K562 (cell line): ENCODE measurements at regions not wholly inside any gene's neighbourhood (a gene's known extent, or its start where the extent isn't known, plus 50 kb on each side); places are given as distances from the start of the nearest gene placed in this dataset.

ENCODE experiments used
- ATAC-seq: fragments of 200-7000 bp; cut with Tn5 transposase; 3 replicates; pipeline ENCODE4 v1.9.1; 2020; ENCODE audit warnings: moderate library complexity
- BruUV-seq: library from RNA; stranded (reverse); fragments of 400-500 nt; replicated peaks from 2 replicates; lab custom pipeline; 2021; lab: Mats Ljungman, UMichigan
- CTCF ChIA-PET: fragments of 300-600 bp; formaldehyde crosslinking; extraction: SDS; loops from one replicate; lab custom pipeline; 2021; ENCODE audit warnings: low intra/inter-chr PET ratio; lab: Yijun Ruan, JAX
- POLR2A ChIA-PET: fragments of 300-600, 350-650 bp; sonication (Branson Sonifier 250); formaldehyde crosslinking; extraction: SDS; loops from one replicate; lab custom pipeline; 2021; ENCODE audit warnings: antibody characterized with exemption, inconsistent platforms; lab: Yijun Ruan, JAX
- DNase-seq, 4 experiments: peaks; one replicate each; pipeline versions ENCODE4 v3.0.0 to v3.0.0-alpha.2; 2011 to 2018; ENCODE audit warnings: low spot score in 3 of 4, mixed read lengths in 3 of 4; ENCODE audit errors: extremely low read depth in 1 of 4
- FAIRE-seq: peaks from 2 replicates; lab custom pipeline; 2011; peaks lifted over from hg19 to GRCh38; lab: Jason Lieb, UNC
- H2AFZ ChIP-seq: 2 replicates; pipeline ENCODE4 v1.6.0; 2011; ENCODE audit warnings: low read depth, low read length, control low read depth, inconsistent platforms
- H3K27ac ChIP-seq: fragments of 200-600 bp; 3 replicates; pipeline ENCODE4 v1.8.0; 2011; ENCODE audit warnings: low read depth, mild to moderate bottlenecking, control low read depth, inconsistent platforms, low read length, moderate library complexity, mixed read lengths; ENCODE audit errors: extremely low read depth
- H3K27me3 ChIP-seq, 2 experiments: fragments of 300-600 bp in 1 of 2; 2 replicates in 1 of 2; 3 replicates in 1 of 2; pipeline versions ENCODE4 v1.6.0 to v1.8.0; 2011; ENCODE audit warnings: inconsistent platforms in 2 of 2, low read length in 2 of 2, mild to moderate bottlenecking in 1 of 2, mixed read lengths in 1 of 2, moderate library complexity in 1 of 2; ENCODE audit not compliant: control insufficient read depth in 2 of 2, insufficient read depth in 2 of 2
- H3K36me3 ChIP-seq: fragments of 300-600 bp; 3 replicates; pipeline ENCODE4 v1.8.0; 2011; ENCODE audit warnings: mild to moderate bottlenecking, low read length, inconsistent platforms; ENCODE audit not compliant: control insufficient read depth, insufficient read depth
- H3K4me1 ChIP-seq, 2 experiments: fragments of 200-600 bp in 1 of 2; replicated peaks in 1 of 2; 2 replicates in 1 of 2; 3 replicates in 1 of 2; pipeline versions ENCODE4 v1.5.1 to v1.8.0; 2011; ENCODE audit warnings: inconsistent platforms in 2 of 2, low read length in 2 of 2, mild to moderate bottlenecking in 1 of 2, mixed read lengths in 1 of 2, moderate library complexity in 1 of 2; ENCODE audit not compliant: control insufficient read depth in 2 of 2, insufficient read depth in 2 of 2
- H3K4me2 ChIP-seq: 2 replicates; pipeline ENCODE4 v1.6.1; 2011; ENCODE audit warnings: low read length, control low read depth, inconsistent platforms, mixed read lengths; ENCODE audit not compliant: insufficient read depth
- H3K4me3 ChIP-seq: fragments of 200-600 bp; sonication (generic), shearing (Covaris generic); 2 replicates; pipeline ENCODE4 v1.5.1; 2016; ENCODE audit warnings: control low read depth, inconsistent platforms
- H3K79me2 ChIP-seq: fragments of 200-600 bp; 3 replicates; pipeline ENCODE4 v1.8.0; 2011; ENCODE audit warnings: low read length, inconsistent platforms; ENCODE audit not compliant: control insufficient read depth, insufficient read depth
- H3K9ac ChIP-seq, 2 experiments: 2 replicates each; pipeline versions ENCODE4 v1.6.0 to v1.6.1; 2011; ENCODE audit warnings: low read depth in 2 of 2, low read length in 2 of 2, control low read depth in 1 of 2, inconsistent platforms in 1 of 2, mild to moderate bottlenecking in 1 of 2, mixed read lengths in 1 of 2; ENCODE audit not compliant: insufficient read depth in 1 of 2
- H3K9me1 ChIP-seq: one replicate; pipeline ENCODE4 v1.6.0; 2011; ENCODE audit warnings: inconsistent platforms, mild to moderate bottlenecking, low read length, moderate library complexity; ENCODE audit not compliant: control insufficient read depth, insufficient read depth
- H3K9me3 ChIP-seq: replicated peaks from 2 replicates; pipeline ENCODE4 v1.5.1; 2011; ENCODE audit warnings: low read depth, low read length, inconsistent platforms; ENCODE audit not compliant: control insufficient read depth, insufficient read depth
- H4K20me1 ChIP-seq: replicated peaks from 2 replicates; pipeline ENCODE4 v1.6.1; 2011; ENCODE audit warnings: low read length, inconsistent platforms, mixed read lengths; ENCODE audit not compliant: control insufficient read depth, insufficient read depth
- FOSL1 ChIP-seq: fragments of 200-800 bp; sonication (Bioruptor generic); conservative IDR thresholded peaks from 2 replicates; pipeline ENCODE4 v1.6.1; 2016; ENCODE audit warnings: missing genetic modification characterization, missing compliant biosample characterization
- FOXA1 ChIP-seq: fragments of 450-650 bp; IDR thresholded peaks from 2 replicates; pipeline ENCODE4 v1.6.1; 2016; ENCODE audit warnings: mild to moderate bottlenecking, borderline replicate concordance
- HDAC3 ChIP-seq: fragments of 450-650 bp; IDR thresholded peaks from 2 replicates; pipeline ENCODE4 v1.6.1; 2018; ENCODE audit warnings: borderline replicate concordance, mild to moderate bottlenecking, moderate library complexity; ENCODE audit not compliant: partially characterized antibody
- KDM4B ChIP-seq, 2 experiments: fragments of 450-650 bp in 1 of 2; sonication (generic) in 1 of 2; IDR thresholded peaks; 2 replicates each; pipeline ENCODE4 v1.6.1; 2016 to 2017; ENCODE audit warnings: borderline replicate concordance in 2 of 2, antibody characterized with exemption in 1 of 2, low read depth in 1 of 2, mild to moderate bottlenecking in 1 of 2
- KLF1 ChIP-seq: fragments of 450-650 bp; IDR thresholded peaks from 2 replicates; pipeline ENCODE4 v1.6.1; 2016; ENCODE audit warnings: missing genetic modification characterization, missing compliant biosample characterization
- L3MBTL2 ChIP-seq: fragments of 450-650 bp; IDR thresholded peaks from 2 replicates; pipeline ENCODE4 v1.6.1; 2016; ENCODE audit warnings: mild to moderate bottlenecking, moderate library complexity
- NEUROD1 ChIP-seq: fragments of 150-350 bp; IDR thresholded peaks from 2 replicates; pipeline ENCODE4 v1.6.1; 2014; ENCODE audit warnings: borderline replicate concordance, low read length, low read depth; ENCODE audit not compliant: partially characterized antibody
- PRMT5 ChIP-seq: sonication (generic); formaldehyde crosslinking; IDR thresholded peaks from 2 replicates; pipeline ENCODE4 v1.5.0; 2020; ENCODE audit warnings: missing genetic modification reagents
- RCOR1 ChIP-seq, 2 experiments: IDR thresholded peaks; 2 replicates each; pipeline ENCODE4 v1.6.1; 2012; ENCODE audit warnings: low read depth in 2 of 2, low read length in 2 of 2, borderline replicate concordance in 1 of 2, improper control_type of control experiment in 1 of 2
- XRCC5 ChIP-seq: fragments of 200-400 bp; formaldehyde crosslinking; IDR thresholded peaks from 2 replicates; pipeline ENCODE4 v1.6.1; 2017; ENCODE audit warnings: low read depth, mild to moderate bottlenecking, low read length
- ZBTB8A ChIP-seq: fragments of 450-650 bp; IDR thresholded peaks from 2 replicates; pipeline ENCODE4 v1.6.1; 2018; ENCODE audit warnings: mild to moderate bottlenecking, moderate library complexity; ENCODE audit not compliant: partially characterized antibody
- WGBS: fragments of 100-300 bp; shearing (Covaris generic); methylation state at CpG from one replicate; pipeline ENCODE4 v1.1.6; 2016; ENCODE audit warnings: low coverage, mixed read lengths; ENCODE audit not compliant: insufficient coverage; ENCODE audit errors: missing lambda C conversion rate; 5-methylcytosine and 5-hydroxymethylcytosine counted together
- in situ Hi-C: fragments of 300-500 bp; cut with MboI; formaldehyde crosslinking; loops from 4 replicates; pipeline ENCODE4 v1.15.0; 2018; ENCODE audit warnings: inconsistent platforms, mixed read lengths
- intact Hi-C: fragments of 100-400 bp; cut with micrococcal nuclease; formaldehyde crosslinking; loops from 2 replicates; pipeline ENCODE4 v1.14.2; 2022
- TF ChIP-seq, protein P1 (sequence below): fragments of 200-800 bp; sonication (Bioruptor generic); IDR thresholded peaks from 2 replicates; pipeline ENCODE4 v1.6.1; 2017; ENCODE audit warnings: missing genetic modification characterization, missing compliant biosample characterization
- TF ChIP-seq, protein P2 (sequence below): IDR thresholded peaks from 2 replicates; pipeline ENCODE4 v1.6.1; 2011; ENCODE audit warnings: borderline replicate concordance, low read depth, mild to moderate bottlenecking, moderate library complexity, low read length; ENCODE audit not compliant: insufficient read depth, poor library complexity, severe bottlenecking
- TF ChIP-seq, protein P3 (sequence below): fragments of 250-450 bp; sonication (Bioruptor Pico); IDR thresholded peaks from 2 replicates; pipeline ENCODE4 v1.5.0; 2021; ENCODE audit warnings: mild to moderate bottlenecking, moderate library complexity
- TF ChIP-seq, protein P4 (sequence below): sonication (generic); formaldehyde crosslinking; IDR thresholded peaks from 2 replicates; pipeline ENCODE4 v1.8.0; 2022; ENCODE audit warnings: missing genetic modification reagents, mild to moderate bottlenecking, borderline replicate concordance

DNA sequence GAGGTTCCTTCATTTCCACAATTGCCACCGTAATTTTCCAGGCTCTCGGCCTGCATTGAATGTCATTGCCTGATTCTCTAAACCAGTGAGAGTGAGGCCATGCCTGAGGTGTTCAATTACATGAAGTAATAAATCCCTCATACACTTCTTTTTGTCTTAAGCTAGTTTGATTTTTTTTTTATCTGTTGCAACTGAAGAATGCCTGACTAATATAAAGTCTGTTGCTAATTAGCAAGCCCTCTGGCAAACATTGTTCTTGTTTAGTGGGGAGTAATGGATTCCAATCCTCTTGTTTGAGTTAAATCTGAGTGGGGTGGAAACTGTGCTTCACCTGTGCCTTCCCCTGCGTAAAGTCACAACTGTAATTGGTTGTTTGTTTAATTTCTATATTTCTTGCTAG, 338.1 kb upstream of the ATP10B start:
- no peaks in the 10 kb centered on the region for H3K4me1 ChIP-seq
- no peaks in the 10 kb centered on the region for H3K27me3 ChIP-seq
- H3K9me3 ChIP-seq, result no peaks in the 10 kb centered on the region; the same call in 1 of the 2 replicates
- no peak overlapping the region for H3K9ac ChIP-seq
- H3K4me3 ChIP-seq, result no peak overlapping the region
- no TSS peak for BruUV-seq
- no peak for FAIRE-seq
- no peak for ATAC-seq
- ChIA-PET POLR2A (no interaction called here), CTCF (no interaction called here)
- intact Hi-C loops, result no loop called here
- no peaks in the 10 kb centered on the region for H4K20me1 ChIP-seq
- DNase-seq, result no peak
- H3K4me2 ChIP-seq, result no peak overlapping the region
- H3K79me2 ChIP-seq, result no peaks in the 10 kb centered on the region
- H3K36me3 ChIP-seq, result no peaks in the 10 kb centered on the region
- H3K27ac ChIP-seq, result no peak overlapping the region
- H2AFZ ChIP-seq, result no peak overlapping the region
- no peaks in the 10 kb centered on the region for H3K9me1 ChIP-seq
- 2% methylated on average over 3 of the region's 3 CpGs for WGBS
- in situ Hi-C loops, result no loop called here
- TF ChIP-seq, protein P1, sequence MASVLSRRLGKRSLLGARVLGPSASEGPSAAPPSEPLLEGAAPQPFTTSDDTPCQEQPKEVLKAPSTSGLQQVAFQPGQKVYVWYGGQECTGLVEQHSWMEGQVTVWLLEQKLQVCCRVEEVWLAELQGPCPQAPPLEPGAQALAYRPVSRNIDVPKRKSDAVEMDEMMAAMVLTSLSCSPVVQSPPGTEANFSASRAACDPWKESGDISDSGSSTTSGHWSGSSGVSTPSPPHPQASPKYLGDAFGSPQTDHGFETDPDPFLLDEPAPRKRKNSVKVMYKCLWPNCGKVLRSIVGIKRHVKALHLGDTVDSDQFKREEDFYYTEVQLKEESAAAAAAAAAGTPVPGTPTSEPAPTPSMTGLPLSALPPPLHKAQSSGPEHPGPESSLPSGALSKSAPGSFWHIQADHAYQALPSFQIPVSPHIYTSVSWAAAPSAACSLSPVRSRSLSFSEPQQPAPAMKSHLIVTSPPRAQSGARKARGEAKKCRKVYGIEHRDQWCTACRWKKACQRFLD (CRISPR knock-in tag), result no peak
- TF ChIP-seq L3MBTL2, result no peak
- TF ChIP-seq XRCC5, result no peak
- no peak for TF ChIP-seq KLF1 (tag)
- TF ChIP-seq, protein P2, sequence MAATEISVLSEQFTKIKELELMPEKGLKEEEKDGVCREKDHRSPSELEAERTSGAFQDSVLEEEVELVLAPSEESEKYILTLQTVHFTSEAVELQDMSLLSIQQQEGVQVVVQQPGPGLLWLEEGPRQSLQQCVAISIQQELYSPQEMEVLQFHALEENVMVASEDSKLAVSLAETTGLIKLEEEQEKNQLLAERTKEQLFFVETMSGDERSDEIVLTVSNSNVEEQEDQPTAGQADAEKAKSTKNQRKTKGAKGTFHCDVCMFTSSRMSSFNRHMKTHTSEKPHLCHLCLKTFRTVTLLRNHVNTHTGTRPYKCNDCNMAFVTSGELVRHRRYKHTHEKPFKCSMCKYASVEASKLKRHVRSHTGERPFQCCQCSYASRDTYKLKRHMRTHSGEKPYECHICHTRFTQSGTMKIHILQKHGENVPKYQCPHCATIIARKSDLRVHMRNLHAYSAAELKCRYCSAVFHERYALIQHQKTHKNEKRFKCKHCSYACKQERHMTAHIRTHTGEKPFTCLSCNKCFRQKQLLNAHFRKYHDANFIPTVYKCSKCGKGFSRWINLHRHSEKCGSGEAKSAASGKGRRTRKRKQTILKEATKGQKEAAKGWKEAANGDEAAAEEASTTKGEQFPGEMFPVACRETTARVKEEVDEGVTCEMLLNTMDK, result no peak
- no peak for TF ChIP-seq KDM4B (IDR thresholded peaks at IDR 0.05; ENCODE audit: borderline replicate concordance in 2 of 2, low read depth in 1 of 2)
- no peak for TF ChIP-seq ZBTB8A
- no peak for TF ChIP-seq NEUROD1
- no peak for TF ChIP-seq FOXA1
- TF ChIP-seq, protein P3, sequence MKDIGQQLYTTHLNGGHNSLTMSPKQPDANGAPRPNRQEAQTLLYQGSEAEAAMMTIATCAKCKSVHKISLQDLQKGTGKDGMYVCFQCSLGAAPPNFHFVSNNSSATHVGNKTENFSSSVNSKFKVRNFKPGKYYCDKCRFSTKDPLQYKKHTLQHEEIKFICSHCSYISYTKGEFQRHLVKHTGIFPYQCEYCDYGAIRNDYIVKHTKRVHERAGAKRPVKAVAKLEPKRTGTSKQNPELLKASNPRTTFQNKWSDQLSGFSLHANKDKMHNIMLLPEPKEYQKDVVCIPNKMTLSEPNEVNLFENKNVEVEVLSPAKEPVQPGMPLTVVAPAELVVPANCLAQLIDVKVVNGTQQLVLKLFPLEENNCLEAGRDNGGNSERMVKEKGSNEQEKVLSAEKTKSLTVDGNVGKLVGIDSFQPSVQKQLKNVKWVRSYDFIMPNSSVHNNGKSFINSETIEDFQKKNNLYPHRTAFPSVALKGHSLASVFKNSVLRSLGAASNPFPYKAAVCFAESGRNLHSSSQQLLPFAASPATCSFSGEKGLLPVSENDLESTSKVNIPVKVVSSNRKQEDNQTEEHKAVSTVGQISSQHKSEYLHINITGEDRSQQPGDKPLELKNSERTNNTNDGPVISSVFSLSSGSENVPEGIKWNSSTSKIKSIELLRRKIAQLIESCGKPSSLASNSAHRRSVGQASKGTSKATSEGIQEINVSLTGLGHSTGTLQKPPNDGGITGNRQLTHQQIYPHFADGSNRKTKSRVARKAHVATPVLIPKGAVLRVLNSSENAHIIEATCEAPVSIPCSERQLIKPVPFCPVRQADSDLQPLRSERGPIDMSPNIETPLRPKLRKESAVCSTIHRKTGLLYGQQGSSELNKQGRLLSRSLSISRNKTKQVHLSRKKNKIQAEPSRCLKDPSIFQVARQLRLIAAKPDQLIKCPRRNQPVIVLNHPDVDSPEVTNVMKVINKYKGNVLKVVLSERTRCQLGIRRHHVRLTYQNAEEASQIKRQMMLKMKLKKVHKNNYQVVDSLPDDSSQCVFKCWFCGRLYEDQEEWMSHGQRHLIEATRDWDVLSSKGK (CRISPR knock-in tag), result no peak
- TF ChIP-seq, protein P4, sequence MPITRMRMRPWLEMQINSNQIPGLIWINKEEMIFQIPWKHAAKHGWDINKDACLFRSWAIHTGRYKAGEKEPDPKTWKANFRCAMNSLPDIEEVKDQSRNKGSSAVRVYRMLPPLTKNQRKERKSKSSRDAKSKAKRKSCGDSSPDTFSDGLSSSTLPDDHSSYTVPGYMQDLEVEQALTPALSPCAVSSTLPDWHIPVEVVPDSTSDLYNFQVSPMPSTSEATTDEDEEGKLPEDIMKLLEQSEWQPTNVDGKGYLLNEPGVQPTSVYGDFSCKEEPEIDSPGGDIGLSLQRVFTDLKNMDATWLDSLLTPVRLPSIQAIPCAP (CRISPR knock-in tag), result no peak
- TF ChIP-seq RCOR1 (IDR thresholded peaks at IDR 0.05; ENCODE audit: borderline replicate concordance in 1 of 2, low read depth in 2 of 2, low read length in 2 of 2), result no peak
- TF ChIP-seq FOSL1 (tag), result no peak
- TF ChIP-seq HDAC3, result no peak
- no peak for TF ChIP-seq PRMT5
